SH-SY5Y (cell line): ENCODE measurements at regions not wholly inside any gene's neighbourhood (a gene's known extent, or its start where the extent isn't known, plus 50 kb on each side); places are given as distances from the start of the nearest gene placed in this dataset.

Experiments used
- GATA2 ChIP-seq: IDR thresholded peaks from 2 replicates; pipeline ENCODE4 v1.6.1; 2011; ENCODE audit warnings: mild to moderate bottlenecking, low read depth, low read length
- GATA3 ChIP-seq: IDR thresholded peaks from 2 replicates; pipeline ENCODE4 v1.6.1; 2011; ENCODE audit warnings: low read depth, mild to moderate bottlenecking, low read length, moderate library complexity

DNA sequence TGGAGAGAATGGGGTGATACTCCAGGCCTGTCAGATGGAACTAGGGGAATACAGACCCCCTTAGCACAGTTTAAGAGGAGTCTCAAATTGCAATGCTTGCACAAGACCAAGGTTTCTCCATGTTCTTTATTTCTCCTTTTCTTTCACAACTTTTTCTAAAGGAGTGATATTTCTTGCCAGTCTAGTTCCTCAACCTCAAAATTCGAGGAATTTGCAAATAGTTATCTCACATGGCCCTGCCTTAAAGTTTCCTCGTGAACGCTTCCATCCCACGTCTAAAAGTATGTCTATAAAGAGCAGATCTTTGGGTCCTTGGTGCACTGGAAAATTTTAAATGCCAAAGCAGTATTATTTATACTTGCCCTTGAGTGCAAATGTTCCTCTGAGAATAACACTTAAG, 373.8 kb upstream of the KLF4 start:
- TF ChIP-seq GATA2 (no peak), GATA3 (no peak)
